ENCODE measurements at regions not wholly inside any gene's neighbourhood (a gene's known extent, or its start where the extent isn't known, plus 50 kb on each side); places are given as distances from the start of the nearest gene placed in this dataset.

DNA sequence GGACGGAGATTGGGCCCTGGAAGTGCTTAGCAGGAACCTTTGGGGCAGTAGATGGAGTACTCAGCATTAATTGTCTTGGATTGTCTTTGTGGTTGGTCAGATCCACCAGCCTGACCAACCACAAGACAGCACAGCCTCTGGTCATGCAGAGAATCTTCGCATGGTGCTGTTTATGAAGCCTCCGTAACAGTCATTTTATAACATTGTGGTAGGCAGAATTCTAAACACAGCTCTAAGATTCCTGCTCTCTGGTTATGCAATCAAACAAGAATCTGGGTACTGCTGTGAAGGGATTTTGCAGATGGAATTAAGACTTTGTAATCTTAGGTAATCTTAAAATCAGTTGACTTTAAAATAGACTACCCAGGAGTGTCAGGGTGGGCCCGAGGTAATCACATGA lies 312.2 kb upstream of the GOT2 start:
- TF ChIP-seq, protein P1, sequence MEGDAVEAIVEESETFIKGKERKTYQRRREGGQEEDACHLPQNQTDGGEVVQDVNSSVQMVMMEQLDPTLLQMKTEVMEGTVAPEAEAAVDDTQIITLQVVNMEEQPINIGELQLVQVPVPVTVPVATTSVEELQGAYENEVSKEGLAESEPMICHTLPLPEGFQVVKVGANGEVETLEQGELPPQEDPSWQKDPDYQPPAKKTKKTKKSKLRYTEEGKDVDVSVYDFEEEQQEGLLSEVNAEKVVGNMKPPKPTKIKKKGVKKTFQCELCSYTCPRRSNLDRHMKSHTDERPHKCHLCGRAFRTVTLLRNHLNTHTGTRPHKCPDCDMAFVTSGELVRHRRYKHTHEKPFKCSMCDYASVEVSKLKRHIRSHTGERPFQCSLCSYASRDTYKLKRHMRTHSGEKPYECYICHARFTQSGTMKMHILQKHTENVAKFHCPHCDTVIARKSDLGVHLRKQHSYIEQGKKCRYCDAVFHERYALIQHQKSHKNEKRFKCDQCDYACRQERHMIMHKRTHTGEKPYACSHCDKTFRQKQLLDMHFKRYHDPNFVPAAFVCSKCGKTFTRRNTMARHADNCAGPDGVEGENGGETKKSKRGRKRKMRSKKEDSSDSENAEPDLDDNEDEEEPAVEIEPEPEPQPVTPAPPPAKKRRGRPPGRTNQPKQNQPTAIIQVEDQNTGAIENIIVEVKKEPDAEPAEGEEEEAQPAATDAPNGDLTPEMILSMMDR (IDR thresholded peaks at IDR 0.05), result no peak
- TF ChIP-seq SIN3A (IDR thresholded peaks at IDR 0.05; ENCODE audit: borderline replicate concordance, insufficient read depth, low read depth, low read length) (no peak), POLR2AphosphoS5 (IDR thresholded peaks at IDR 0.05; ENCODE audit: low read depth, low read length) (no peak), TCF7L2 (IDR thresholded peaks at IDR 0.05; ENCODE audit: low read depth, low read length) (no peak)

Measured in Panc1 (cell line).